GM10248 (cell line): ENCODE measurements at regions not wholly inside any gene's neighbourhood (a gene's known extent, or its start where the extent isn't known, plus 50 kb on each side); places are given as distances from the start of the nearest gene placed in this dataset.
A peak's percentile ranks its signal among the peaks of the same experiment; 100 is the strongest.

Source experiments
- CTCF ChIA-PET: fragments of 300-600 bp; sonication (Branson Sonifier 250); formaldehyde crosslinking; extraction: SDS; loops from one replicate; lab custom pipeline; 2021; ENCODE audit warnings: antibody characterized with exemption; lab: Yijun Ruan, JAX
- POLR2A ChIA-PET: fragments of 350-650 bp; sonication (Branson Sonifier 250); formaldehyde crosslinking; extraction: SDS; loops from one replicate; lab custom pipeline; 2020; ENCODE audit warnings: antibody characterized with exemption; lab: Yijun Ruan, JAX
- DNase-seq: peaks from one replicate; pipeline ENCODE4 v3.0.0; 2012; ENCODE audit errors: extremely low spot score
- CTCF ChIP-seq: IDR thresholded peaks from 2 replicates; pipeline ENCODE4 v1.5.1; 2012; ENCODE audit warnings: mild to moderate bottlenecking, low read depth; ENCODE audit errors: extremely low read depth, missing control alignments, control extremely low read depth

GRCh38 chr3:72102112-72102616 lies 317.2 kb upstream of the PROK2 start:
- CTCF ChIA-PET: interaction anchor here (1.1 to 8.0 kb wide), 9 partner anchors 10 to 171 kb away, joined by 3 to 54 read pairs (median 7); no protein-coding TSS in a partner anchor
- no peak for TF ChIP-seq CTCF
- DNase-seq: peak; percentile 59
- POLR2A ChIA-PET: no interaction called here

DNA sequence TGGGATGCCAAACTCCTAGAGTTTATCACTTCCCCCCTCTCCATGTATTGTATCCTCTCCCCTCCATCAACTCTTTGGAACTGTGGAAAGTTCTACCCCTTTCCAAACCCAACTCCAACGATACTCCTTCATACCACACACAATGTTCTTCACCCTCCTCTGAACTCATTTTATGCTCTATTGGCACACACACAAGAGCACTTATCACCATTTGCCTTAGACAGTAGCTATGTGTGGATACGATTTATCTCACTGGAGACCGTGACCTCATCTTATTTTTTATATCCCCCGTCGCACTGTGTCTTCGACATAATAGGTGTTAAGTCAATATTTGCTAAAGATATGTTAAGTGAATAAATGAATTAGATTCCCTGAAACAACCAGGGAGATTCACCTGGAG lies 316.5 kb upstream of the PROK2 start:
- no peak for DNase-seq
- TF ChIP-seq CTCF: no peak
- CTCF ChIA-PET: interaction anchor here (0.9 to 8.0 kb wide), 10 partner anchors 10 to 226 kb away, joined by 3 to 54 read pairs (median 6); no protein-coding TSS in a partner anchor
- POLR2A ChIA-PET: no interaction called here

DNA sequence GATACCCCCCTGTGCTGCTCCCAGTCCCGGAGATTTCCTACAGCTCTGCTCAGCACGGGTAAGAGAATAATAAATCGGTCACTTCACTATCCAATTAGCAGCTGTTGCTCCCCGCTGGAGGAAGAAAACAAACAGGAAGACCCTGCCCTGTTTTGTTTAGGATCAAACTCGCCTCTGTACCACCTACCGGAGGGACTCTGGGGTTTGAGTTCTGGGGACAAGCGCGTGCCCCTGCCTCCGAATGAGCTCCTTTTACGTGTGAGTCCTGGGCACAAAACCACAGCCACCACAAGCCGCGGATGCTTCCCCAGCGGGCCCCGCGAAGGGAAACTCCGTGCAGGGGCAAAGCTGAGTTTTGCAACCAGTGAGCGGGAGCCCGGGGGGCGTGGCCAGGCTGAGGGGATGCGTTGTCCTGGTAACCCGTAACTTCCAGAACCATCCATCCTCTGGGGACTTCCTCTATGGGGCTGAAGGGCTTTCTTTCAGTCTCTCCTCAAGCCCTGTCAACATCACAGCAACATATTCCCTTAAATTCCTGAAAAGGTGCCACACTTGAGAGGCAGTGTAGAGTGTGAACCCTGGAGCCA lies 315.7 kb upstream of the PROK2 start:
- no peak for TF ChIP-seq CTCF
- CTCF ChIA-PET: interaction anchor here (0.8 to 8.0 kb wide), 10 partner anchors 9 to 225 kb away, joined by 3 to 54 read pairs (median 4); no protein-coding TSS in a partner anchor
- POLR2A ChIA-PET: interaction anchor here (0.7 to 0.9 kb wide), 3 partner anchors 15 to 117 kb away, joined by 3 to 4 read pairs (median 4); no protein-coding TSS in a partner anchor
- peak; percentile 85 for DNase-seq

DNA sequence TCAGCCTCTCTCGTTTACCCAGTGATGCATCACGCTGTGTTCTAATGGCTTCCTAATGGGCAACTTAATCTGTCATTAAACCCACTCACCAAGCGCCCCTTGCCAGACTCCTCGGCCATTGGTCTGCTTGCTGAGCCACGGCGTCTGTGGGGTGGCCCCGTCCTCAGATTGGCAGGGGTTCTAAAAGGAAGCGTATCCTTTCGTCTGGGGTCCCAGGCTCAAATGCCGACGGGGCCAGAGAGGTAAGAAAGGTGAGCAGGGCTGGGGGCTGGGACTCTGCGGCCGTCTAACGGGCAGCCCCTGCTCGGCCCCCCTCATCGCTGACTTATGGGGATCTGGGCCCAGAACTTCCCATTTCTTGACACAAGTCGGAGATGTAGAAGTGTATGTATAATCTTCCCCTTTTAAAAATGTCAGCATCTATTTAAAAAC lies 315.1 kb upstream of the PROK2 start:
- DNase-seq: no peak
- no peak for TF ChIP-seq CTCF
- CTCF ChIA-PET: interaction anchor here (0.8 to 8.0 kb wide), 7 partner anchors 8 to 213 kb away, joined by 3 to 54 read pairs (median 3); no protein-coding TSS in a partner anchor
- POLR2A ChIA-PET: interaction anchor here (0.8 to 0.9 kb wide), 2 partner anchors 14 to 115 kb away, joined by 4 read pairs; no protein-coding TSS in a partner anchor

- ChIA-PET POLR2A (interaction anchor here (1.1 kb wide), 1 partner anchor 20 kb away, joined by 4 read pairs; no protein-coding TSS in a partner anchor), CTCF (interaction anchor here (1.3 to 2.8 kb wide), 4 partner anchors 8 to 71 kb away, joined by 4 to 9 read pairs (median 4); no protein-coding TSS in a partner anchor)
- TF ChIP-seq CTCF: no peak
These were observed 314.6 kb upstream of the PROK2 start for GRCh38 chr3:72099326-72100079.

GRCh38 chr3:72097053-72097452 lies 312.1 kb upstream of the PROK2 start:
- CTCF ChIA-PET: interaction anchor here (1.1 to 2.1 kb wide), 4 partner anchors 9 to 105 kb away, joined by 3 to 5 read pairs (median 3); no protein-coding TSS in a partner anchor
- no peak for DNase-seq
- TF ChIP-seq CTCF: no peak
- POLR2A ChIA-PET: no interaction called here

More at GRCh38 chr3:72099326-72100079, 314.6 kb upstream of the PROK2 start:
- no peak for DNase-seq
